GM10248 (cell line): ENCODE measurements at regions not wholly inside any gene's neighbourhood (a gene's known extent, or its start where the extent isn't known, plus 50 kb on each side); places are given as distances from the start of the nearest gene placed in this dataset.
A peak's percentile ranks its signal among the peaks of the same experiment; 100 is the strongest.

Source experiments
- CTCF ChIA-PET: fragments of 300-600 bp; sonication (Branson Sonifier 250); formaldehyde crosslinking; extraction: SDS; loops from one replicate; lab custom pipeline; 2021; ENCODE audit warnings: antibody characterized with exemption; lab: Yijun Ruan, JAX
- POLR2A ChIA-PET: fragments of 350-650 bp; sonication (Branson Sonifier 250); formaldehyde crosslinking; extraction: SDS; loops from one replicate; lab custom pipeline; 2020; ENCODE audit warnings: antibody characterized with exemption; lab: Yijun Ruan, JAX
- DNase-seq: peaks from one replicate; pipeline ENCODE4 v3.0.0; 2012; ENCODE audit errors: extremely low spot score
- CTCF ChIP-seq: IDR thresholded peaks from 2 replicates; pipeline ENCODE4 v1.5.1; 2012; ENCODE audit warnings: mild to moderate bottlenecking, low read depth; ENCODE audit errors: extremely low read depth, missing control alignments, control extremely low read depth

- POLR2A ChIA-PET = no interaction called here
- CTCF ChIA-PET = interaction anchor here (1.3 kb wide), 1 partner anchor 161 kb away, joined by 3 read pairs; no protein-coding TSS in a partner anchor
- no peak for TF ChIP-seq CTCF
- no peak for DNase-seq
Measured at GRCh38 chr4:15161439-15161838, 159.2 kb downstream of the CPEB2 start.

GRCh38 chr4:15162046-15162445 lies 159.8 kb downstream of the CPEB2 start:
- no peak for TF ChIP-seq CTCF
- DNase-seq = no peak
- POLR2A ChIA-PET = no interaction called here
- CTCF ChIA-PET = interaction anchor here (0.9 to 2.7 kb wide), 4 partner anchors 9 to 1506 kb away, joined by 3 to 30 read pairs (median 5); no protein-coding TSS in a partner anchor

GRCh38 chr4:15162465-15163283 lies 160.4 kb downstream of the CPEB2 start:
- CTCF ChIA-PET = interaction anchor here (0.9 to 2.7 kb wide), 4 partner anchors 9 to 1507 kb away, joined by 3 to 30 read pairs (median 6); no protein-coding TSS in a partner anchor
- DNase-seq = peak; percentile 21
- POLR2A ChIA-PET = no interaction called here
- peak; percentile 44 for TF ChIP-seq CTCF

GRCh38 chr4:15163284-15163645 lies 161.0 kb downstream of the CPEB2 start:
- TF ChIP-seq CTCF = no peak
- POLR2A ChIA-PET = no interaction called here
- CTCF ChIA-PET = interaction anchor here (1.3 to 2.7 kb wide), 3 partner anchors 16 to 1508 kb away, joined by 4 to 30 read pairs (median 7); no protein-coding TSS in a partner anchor
- DNase-seq = no peak

GRCh38 chr4:15164571-15164970 lies 162.3 kb downstream of the CPEB2 start:
- DNase-seq = no peak
- CTCF ChIA-PET = interaction anchor here (2.3 to 2.7 kb wide), 2 partner anchors 17 to 1509 kb away, joined by 7 to 30 read pairs; no protein-coding TSS in a partner anchor
- POLR2A ChIA-PET = no interaction called here
- no peak for TF ChIP-seq CTCF

- CTCF ChIA-PET = no interaction called here
- TF ChIP-seq CTCF = no peak
- DNase-seq = no peak
- POLR2A ChIA-PET = no interaction called here
Measured at GRCh38 chr4:15167743-15168142, 165.5 kb downstream of the CPEB2 start.
